ENCODE measurements at regions not wholly inside any gene's neighbourhood (a gene's known extent, or its start where the extent isn't known, plus 50 kb on each side); places are given as distances from the start of the nearest gene placed in this dataset.

GRCh38 chr13:74836628-74837027, 645.3 kb downstream of the TBC1D4 start:
- no peak for TF ChIP-seq CTCF (conservative IDR thresholded peaks at IDR 0.05; ENCODE audit: low read depth, low read length)
- no peak for TF ChIP-seq EZH2 (IDR thresholded peaks at IDR 0.05; ENCODE audit: borderline replicate concordance, low read depth, low read length, poor library complexity, severe bottlenecking)
